ENCODE measurements at regions not wholly inside any gene's neighbourhood (a gene's known extent, or its start where the extent isn't known, plus 50 kb on each side); places are given as distances from the start of the nearest gene placed in this dataset.
A peak's percentile ranks its signal among the peaks of the same experiment; 100 is the strongest.

GRCh38 chr4:106503116-106504050, 134.8 kb upstream of the GIMD1 start:
- H3K4me3 Mint-ChIP-seq: no peak overlapping the region
- no peaks in the 10 kb centered on the region for H3K4me1 Mint-ChIP-seq (ENCODE audit: low read depth)
- no peak overlapping the region for H3K27ac Mint-ChIP-seq
- peak in 1 of 2 donors; percentile 36 for ATAC-seq (replicated peaks in 1 of 2)
- DNase-seq: no peak
- peaks cover 0 to 2% of the 10 kb centered on the region in 2 donors for H3K9me3 Mint-ChIP-seq
- H3K27me3 Mint-ChIP-seq (ENCODE audit: low read depth): peaks cover 25% of the 10 kb centered on the region
- H3K36me3 Mint-ChIP-seq (ENCODE audit: insufficient read depth in 2 of 2): peaks cover 0 to 2% of the 10 kb centered on the region in 2 donors

GRCh38 chr4:106502106-106502699, 133.6 kb upstream of the GIMD1 start:
- H3K9me3 Mint-ChIP-seq: peaks cover 0 to 2% of the 10 kb centered on the region in 2 donors
- peak; percentile 29 to 58 for ATAC-seq (replicated peaks in 1 of 2)

GRCh38 chr4:106497271-106497670, 128.7 kb upstream of the GIMD1 start:
- H3K27ac Mint-ChIP-seq: no peak overlapping the region
- H3K4me1 Mint-ChIP-seq (ENCODE audit: low read depth): no peaks in the 10 kb centered on the region
- peaks cover 0 to 2% of the 10 kb centered on the region in 2 donors for H3K9me3 Mint-ChIP-seq
- DNase-seq (no peak), ATAC-seq (replicated peaks in 1 of 2) (no peak)
- H3K36me3 Mint-ChIP-seq (ENCODE audit: insufficient read depth in 2 of 2): peaks cover 0 to 3% of the 10 kb centered on the region in 2 donors
- H3K4me3 Mint-ChIP-seq: no peak overlapping the region
- peaks cover 8% of the 10 kb centered on the region for H3K27me3 Mint-ChIP-seq (ENCODE audit: low read depth)

More at GRCh38 chr4:106502106-106502699, 133.6 kb upstream of the GIMD1 start:
- H3K36me3 Mint-ChIP-seq (ENCODE audit: insufficient read depth in 2 of 2): peaks cover 0 to 2% of the 10 kb centered on the region in 2 donors
- no peaks in the 10 kb centered on the region for H3K4me1 Mint-ChIP-seq (ENCODE audit: low read depth)
- H3K27me3 Mint-ChIP-seq (ENCODE audit: low read depth): peaks cover 25% of the 10 kb centered on the region
- H3K4me3 Mint-ChIP-seq: no peak overlapping the region
- DNase-seq: peak; percentile 42
- H3K27ac Mint-ChIP-seq: no peak overlapping the region

- peaks cover under 1 to 2% of the 10 kb centered on the region in 2 donors for H3K9me3 Mint-ChIP-seq
- ATAC-seq (replicated peaks in 1 of 2): no peak
Observed at GRCh38 chr4:106496061-106496460, 127.5 kb upstream of the GIMD1 start.

GRCh38 chr4:106495476-106495875, 126.9 kb upstream of the GIMD1 start:
- Mint-ChIP-seq H3K4me3 (no peak overlapping the region), H3K9me3 (peaks cover 2% of the 10 kb centered on the region in 2 donors), H3K36me3 (ENCODE audit: insufficient read depth in 2 of 2) (peaks cover 0 to 3% of the 10 kb centered on the region in 2 donors), H3K27me3 (ENCODE audit: low read depth) (no peaks in the 10 kb centered on the region), H3K4me1 (ENCODE audit: low read depth) (no peaks in the 10 kb centered on the region), H3K27ac (no peak overlapping the region)
- DNase-seq: no peak
- no peak for ATAC-seq (replicated peaks in 1 of 2)

More at GRCh38 chr4:106496061-106496460, 127.5 kb upstream of the GIMD1 start:
- H3K4me1 Mint-ChIP-seq (ENCODE audit: low read depth): no peaks in the 10 kb centered on the region
- no peaks in the 10 kb centered on the region for H3K27me3 Mint-ChIP-seq (ENCODE audit: low read depth)
- peaks cover 0 to 3% of the 10 kb centered on the region in 2 donors for H3K36me3 Mint-ChIP-seq (ENCODE audit: insufficient read depth in 2 of 2)
- no peak overlapping the region for H3K27ac Mint-ChIP-seq
- H3K4me3 Mint-ChIP-seq: no peak overlapping the region
- DNase-seq: no peak

- no peaks in the 10 kb centered on the region for H3K27me3 Mint-ChIP-seq (ENCODE audit: low read depth)
- peaks cover 0 to 3% of the 10 kb centered on the region in 2 donors for H3K36me3 Mint-ChIP-seq (ENCODE audit: insufficient read depth in 2 of 2)
- ATAC-seq (replicated peaks in 1 of 2) (no peak), DNase-seq (no peak)
- H3K27ac Mint-ChIP-seq: no peak overlapping the region
- H3K4me1 Mint-ChIP-seq (ENCODE audit: low read depth): no peaks in the 10 kb centered on the region
- peaks cover 2% of the 10 kb centered on the region in 2 donors for H3K9me3 Mint-ChIP-seq
- no peak overlapping the region for H3K4me3 Mint-ChIP-seq
Observed at GRCh38 chr4:106494066-106494465, 125.5 kb upstream of the GIMD1 start.

GRCh38 chr4:106493086-106493485, 124.5 kb upstream of the GIMD1 start:
- Mint-ChIP-seq H3K27me3 (ENCODE audit: low read depth) (no peaks in the 10 kb centered on the region), H3K4me1 (ENCODE audit: low read depth) (no peaks in the 10 kb centered on the region), H3K27ac (no peak overlapping the region), H3K4me3 (no peak overlapping the region), H3K9me3 (peaks cover 2 to 4% of the 10 kb centered on the region in 2 donors), H3K36me3 (ENCODE audit: insufficient read depth in 2 of 2) (peaks cover 0 to 1% of the 10 kb centered on the region in 2 donors)
- DNase-seq (no peak), ATAC-seq (replicated peaks in 1 of 2) (no peak)

GRCh38 chr4:106486533-106486932, 118.0 kb upstream of the GIMD1 start:
- Mint-ChIP-seq H3K9me3 (peaks cover 4 to 9% of the 10 kb centered on the region in 2 donors), H3K4me3 (no peak overlapping the region), H3K27me3 (ENCODE audit: low read depth) (no peaks in the 10 kb centered on the region), H3K36me3 (ENCODE audit: insufficient read depth in 2 of 2) (no peaks in the 10 kb centered on the region), H3K4me1 (ENCODE audit: low read depth) (no peaks in the 10 kb centered on the region), H3K27ac (no peak overlapping the region)
- DNase-seq: no peak
- no peak for ATAC-seq (replicated peaks in 1 of 2)

GRCh38 chr4:106481801-106482200, 113.2 kb upstream of the GIMD1 start:
- H3K4me3 Mint-ChIP-seq: no peak overlapping the region
- H3K4me1 Mint-ChIP-seq (ENCODE audit: low read depth): no peaks in the 10 kb centered on the region
- no peak for ATAC-seq (replicated peaks in 1 of 2)
- DNase-seq: no peak
- H3K27me3 Mint-ChIP-seq (ENCODE audit: low read depth): no peaks in the 10 kb centered on the region
- H3K9me3 Mint-ChIP-seq: peaks cover 0 to 5% of the 10 kb centered on the region in 2 donors
- H3K27ac Mint-ChIP-seq: no peak overlapping the region
- H3K36me3 Mint-ChIP-seq (ENCODE audit: insufficient read depth in 2 of 2): no peaks in the 10 kb centered on the region

GRCh38 chr4:106478152-106478551, 109.6 kb upstream of the GIMD1 start:
- H3K4me1 Mint-ChIP-seq (ENCODE audit: low read depth): no peaks in the 10 kb centered on the region
- no peaks in the 10 kb centered on the region for H3K9me3 Mint-ChIP-seq
- H3K27ac Mint-ChIP-seq: no peak overlapping the region
- no peak for ATAC-seq (replicated peaks in 1 of 2)
- no peaks in the 10 kb centered on the region for H3K36me3 Mint-ChIP-seq (ENCODE audit: insufficient read depth in 2 of 2)
- H3K27me3 Mint-ChIP-seq (ENCODE audit: low read depth): peaks cover 6% of the 10 kb centered on the region
- H3K4me3 Mint-ChIP-seq: no peak overlapping the region
- no peak for DNase-seq

- no peak overlapping the region for H3K4me3 Mint-ChIP-seq
- ATAC-seq (replicated peaks in 1 of 2) (no peak), DNase-seq (no peak)
- H3K9me3 Mint-ChIP-seq: peaks cover 0 to 2% of the 10 kb centered on the region in 2 donors
- peaks cover 0 to 2% of the 10 kb centered on the region in 2 donors for H3K36me3 Mint-ChIP-seq (ENCODE audit: insufficient read depth in 2 of 2)
- H3K27ac Mint-ChIP-seq: no peak overlapping the region
- no peaks in the 10 kb centered on the region for H3K4me1 Mint-ChIP-seq (ENCODE audit: low read depth)
- H3K27me3 Mint-ChIP-seq (ENCODE audit: low read depth): peaks cover 6% of the 10 kb centered on the region
Observed at GRCh38 chr4:106476741-106477140, 108.2 kb upstream of the GIMD1 start.

- H3K9me3 Mint-ChIP-seq: peaks cover 2 to 4% of the 10 kb centered on the region in 2 donors
- peak; percentile 46 to 60 for ATAC-seq (replicated peaks in 1 of 2)
Observed at GRCh38 chr4:106473515-106473914, 104.9 kb upstream of the GIMD1 start.

GRCh38 chr4:106471151-106471550, 102.6 kb upstream of the GIMD1 start:
- Mint-ChIP-seq H3K9me3 (peaks cover 2 to 4% of the 10 kb centered on the region in 2 donors), H3K4me1 (ENCODE audit: low read depth) (no peaks in the 10 kb centered on the region), H3K27ac (no peak overlapping the region), H3K27me3 (ENCODE audit: low read depth) (peaks cover 6% of the 10 kb centered on the region), H3K36me3 (ENCODE audit: insufficient read depth in 2 of 2) (peaks cover 0 to 2% of the 10 kb centered on the region in 2 donors), H3K4me3 (no peak overlapping the region)
- DNase-seq: no peak
- ATAC-seq (replicated peaks in 1 of 2): no peak

More at GRCh38 chr4:106473515-106473914, 104.9 kb upstream of the GIMD1 start:
- no peak overlapping the region for H3K4me3 Mint-ChIP-seq
- peaks cover 0 to 2% of the 10 kb centered on the region in 2 donors for H3K36me3 Mint-ChIP-seq (ENCODE audit: insufficient read depth in 2 of 2)
- peaks cover 6% of the 10 kb centered on the region for H3K27me3 Mint-ChIP-seq (ENCODE audit: low read depth)
- no peaks in the 10 kb centered on the region for H3K4me1 Mint-ChIP-seq (ENCODE audit: low read depth)
- H3K27ac Mint-ChIP-seq: no peak overlapping the region
- no peak for DNase-seq

All from activated T-cell treated with anti-CD3 and anti-CD28 coated beads, Interleukin-2, amount 50 U/mL, for 72 hours (primary cell).